ENCODE measurements at regions not wholly inside any gene's neighbourhood (a gene's known extent, or its start where the extent isn't known, plus 50 kb on each side); places are given as distances from the start of the nearest gene placed in this dataset.

- Mint-ChIP-seq H3K36me3 (ENCODE audit: low read depth) (peaks cover 6% of the 10 kb centered on the region; the same call in 1 of the 2 replicates), H3K9me3 (peaks cover 22% of the 10 kb centered on the region), H3K4me3 (no peak overlapping the region), H3K4me1 (ENCODE audit: low read depth) (no peaks in the 10 kb centered on the region), H3K27ac (no peak overlapping the region), H3K27me3 (ENCODE audit: insufficient read depth) (no peaks in the 10 kb centered on the region; the same call in 1 of the 2 replicates)
- DNase-seq, result no peak
- TF ChIP-seq CTCF (IDR thresholded peaks at IDR 0.05), result no peak
These were observed 1102.0 kb downstream of the C4orf33 start for GRCh38 chr4:130197946-130198345.

GRCh38 chr4:130203571-130203970, 1107.6 kb downstream of the C4orf33 start:
- Mint-ChIP-seq H3K27ac (no peak overlapping the region), H3K4me3 (no peak overlapping the region), H3K36me3 (ENCODE audit: low read depth) (peaks cover 12% of the 10 kb centered on the region; the same call in 1 of the 2 replicates), H3K27me3 (ENCODE audit: insufficient read depth) (no peaks in the 10 kb centered on the region), H3K9me3 (peaks cover 35% of the 10 kb centered on the region), H3K4me1 (ENCODE audit: low read depth) (no peaks in the 10 kb centered on the region)
- no peak for DNase-seq
- no peak for TF ChIP-seq CTCF (IDR thresholded peaks at IDR 0.05)

- no peak for TF ChIP-seq CTCF (IDR thresholded peaks at IDR 0.05)
- H3K4me3 Mint-ChIP-seq, result no peak overlapping the region
- no peaks in the 10 kb centered on the region for H3K27me3 Mint-ChIP-seq (ENCODE audit: insufficient read depth)
- H3K4me1 Mint-ChIP-seq (ENCODE audit: low read depth), result peaks cover 10% of the 10 kb centered on the region; the same call in 1 of the 2 replicates
- peak; percentile 82 for DNase-seq
- H3K27ac Mint-ChIP-seq, result peak overlapping the region; percentile 62; the same call in 1 of the 2 replicates
- H3K36me3 Mint-ChIP-seq (ENCODE audit: low read depth), result no peaks in the 10 kb centered on the region
- peaks cover 4% of the 10 kb centered on the region; the same call in 1 of the 2 replicates for H3K9me3 Mint-ChIP-seq
These were observed 1114.9 kb downstream of the C4orf33 start for GRCh38 chr4:130210864-130211263.

GRCh38 chr4:130214268-130214667, 1118.3 kb downstream of the C4orf33 start:
- TF ChIP-seq CTCF (IDR thresholded peaks at IDR 0.05), result no peak
- Mint-ChIP-seq H3K4me1 (ENCODE audit: low read depth) (peaks cover 10% of the 10 kb centered on the region; the same call in 1 of the 2 replicates), H3K36me3 (ENCODE audit: low read depth) (no peaks in the 10 kb centered on the region), H3K27ac (no peak overlapping the region), H3K9me3 (peaks cover 4% of the 10 kb centered on the region; the same call in 1 of the 2 replicates), H3K4me3 (no peak overlapping the region), H3K27me3 (ENCODE audit: insufficient read depth) (no peaks in the 10 kb centered on the region)
- DNase-seq, result no peak

GRCh38 chr4:130233377-130234047, 1137.6 kb downstream of the C4orf33 start:
- Mint-ChIP-seq H3K9me3 (no peaks in the 10 kb centered on the region), H3K4me1 (ENCODE audit: low read depth) (peaks cover 6% of the 10 kb centered on the region; the same call in 1 of the 2 replicates), H3K27me3 (ENCODE audit: insufficient read depth) (no peaks in the 10 kb centered on the region), H3K36me3 (ENCODE audit: low read depth) (no peaks in the 10 kb centered on the region), H3K4me3 (peak overlapping the region; percentile 66), H3K27ac (peak overlapping the region; percentile 45; the same call in 1 of the 2 replicates)
- DNase-seq, result peak; percentile 3
- TF ChIP-seq CTCF (IDR thresholded peaks at IDR 0.05), result no peak
